WTC11 (cell line): ENCODE measurements at regions not wholly inside any gene's neighbourhood (a gene's known extent, or its start where the extent isn't known, plus 50 kb on each side); places are given as distances from the start of the nearest gene placed in this dataset.

Experiments used
- CBFB ChIP-seq: sonication (generic); formaldehyde crosslinking; IDR thresholded peaks from 2 replicates; pipeline ENCODE4 v1.8.1; 2022; ENCODE audit warnings: mild to moderate bottlenecking, low read depth, missing genetic modification reagents
- CREM ChIP-seq: sonication (generic); formaldehyde crosslinking; IDR thresholded peaks from 2 replicates; pipeline ENCODE4 v1.8.1; 2022; ENCODE audit warnings: mild to moderate bottlenecking, missing genetic modification reagents, moderate library complexity
- FOXK1 ChIP-seq: sonication (generic); formaldehyde crosslinking; IDR thresholded peaks from 2 replicates; pipeline ENCODE4 v1.8.0; 2022; ENCODE audit warnings: mild to moderate bottlenecking, moderate library complexity, missing genetic modification reagents
- NFE2L1 ChIP-seq: sonication (generic); formaldehyde crosslinking; IDR thresholded peaks from 2 replicates; pipeline ENCODE4 v1.8.1; 2023; ENCODE audit warnings: missing genetic modification reagents
- NFYB ChIP-seq: sonication (generic); formaldehyde crosslinking; conservative IDR thresholded peaks from 2 replicates; pipeline ENCODE4 v1.8.0; 2022; ENCODE audit warnings: low read depth, missing genetic modification reagents
- SP1 ChIP-seq: sonication (generic); formaldehyde crosslinking; conservative IDR thresholded peaks from 2 replicates; pipeline ENCODE4 v1.8.1; 2022; ENCODE audit warnings: missing genetic modification reagents
- ZNF317 ChIP-seq: sonication (generic); formaldehyde crosslinking; IDR thresholded peaks from 2 replicates; pipeline ENCODE4 v1.8.1; 2023; ENCODE audit warnings: low read depth, mild to moderate bottlenecking, moderate library complexity, missing genetic modification reagents, borderline replicate concordance
- TF ChIP-seq, protein P1 (sequence below): sonication (generic); formaldehyde crosslinking; IDR thresholded peaks from 2 replicates; pipeline ENCODE4 v1.8.0; 2022; ENCODE audit warnings: mild to moderate bottlenecking, missing genetic modification reagents
- TF ChIP-seq, protein P2 (sequence below): sonication (generic); formaldehyde crosslinking; IDR thresholded peaks from 2 replicates; pipeline ENCODE4 v1.8.0; 2022; ENCODE audit warnings: mild to moderate bottlenecking, missing genetic modification reagents
- TF ChIP-seq, protein P3 (sequence below): sonication (generic); formaldehyde crosslinking; IDR thresholded peaks from 2 replicates; pipeline ENCODE4 v1.8.1; 2023; ENCODE audit warnings: mild to moderate bottlenecking, moderate library complexity, missing genetic modification reagents
- TF ChIP-seq, protein P4 (sequence below): fragments of 200-600 bp; IDR thresholded peaks from 2 replicates; pipeline ENCODE4 v1.8.0; 2022; ENCODE audit warnings: antibody characterized with exemption
- TF ChIP-seq, protein P5 (sequence below): sonication (generic); formaldehyde crosslinking; IDR thresholded peaks from 2 replicates; pipeline ENCODE4 v1.8.0; 2023; ENCODE audit warnings: missing genetic modification reagents

DNA sequence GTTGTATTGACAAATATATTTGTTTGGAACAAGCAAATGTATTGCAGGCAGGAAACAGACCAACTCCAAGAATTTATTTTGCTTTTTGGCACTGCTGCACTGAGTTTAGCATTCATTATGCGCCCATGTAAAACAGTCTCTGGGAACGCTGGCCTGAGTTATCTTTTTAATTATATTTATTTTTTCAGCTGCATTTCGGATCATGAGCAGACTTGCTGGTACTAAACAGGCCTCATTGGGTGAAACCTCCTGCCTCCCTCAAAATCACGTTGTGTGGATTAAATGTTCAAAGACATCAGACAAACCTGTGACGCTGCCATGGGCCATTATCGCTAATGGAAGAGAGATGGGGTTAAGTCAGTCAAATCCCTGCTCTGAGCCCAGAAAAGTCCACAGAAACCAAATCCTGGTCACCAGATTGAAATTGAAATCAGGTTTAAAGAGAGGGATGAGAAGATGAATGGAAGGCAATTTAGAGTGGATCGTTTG is 511.1 kb upstream of the PROK2 start:
- TF ChIP-seq, protein P1, sequence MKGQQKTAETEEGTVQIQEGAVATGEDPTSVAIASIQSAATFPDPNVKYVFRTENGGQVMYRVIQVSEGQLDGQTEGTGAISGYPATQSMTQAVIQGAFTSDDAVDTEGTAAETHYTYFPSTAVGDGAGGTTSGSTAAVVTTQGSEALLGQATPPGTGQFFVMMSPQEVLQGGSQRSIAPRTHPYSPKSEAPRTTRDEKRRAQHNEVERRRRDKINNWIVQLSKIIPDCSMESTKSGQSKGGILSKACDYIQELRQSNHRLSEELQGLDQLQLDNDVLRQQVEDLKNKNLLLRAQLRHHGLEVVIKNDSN: no peak
- TF ChIP-seq ZNF317: no peak
- TF ChIP-seq, protein P2, sequence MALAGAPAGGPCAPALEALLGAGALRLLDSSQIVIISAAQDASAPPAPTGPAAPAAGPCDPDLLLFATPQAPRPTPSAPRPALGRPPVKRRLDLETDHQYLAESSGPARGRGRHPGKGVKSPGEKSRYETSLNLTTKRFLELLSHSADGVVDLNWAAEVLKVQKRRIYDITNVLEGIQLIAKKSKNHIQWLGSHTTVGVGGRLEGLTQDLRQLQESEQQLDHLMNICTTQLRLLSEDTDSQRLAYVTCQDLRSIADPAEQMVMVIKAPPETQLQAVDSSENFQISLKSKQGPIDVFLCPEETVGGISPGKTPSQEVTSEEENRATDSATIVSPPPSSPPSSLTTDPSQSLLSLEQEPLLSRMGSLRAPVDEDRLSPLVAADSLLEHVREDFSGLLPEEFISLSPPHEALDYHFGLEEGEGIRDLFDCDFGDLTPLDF (CRISPR knock-in tag): no peak
- TF ChIP-seq, protein P3, sequence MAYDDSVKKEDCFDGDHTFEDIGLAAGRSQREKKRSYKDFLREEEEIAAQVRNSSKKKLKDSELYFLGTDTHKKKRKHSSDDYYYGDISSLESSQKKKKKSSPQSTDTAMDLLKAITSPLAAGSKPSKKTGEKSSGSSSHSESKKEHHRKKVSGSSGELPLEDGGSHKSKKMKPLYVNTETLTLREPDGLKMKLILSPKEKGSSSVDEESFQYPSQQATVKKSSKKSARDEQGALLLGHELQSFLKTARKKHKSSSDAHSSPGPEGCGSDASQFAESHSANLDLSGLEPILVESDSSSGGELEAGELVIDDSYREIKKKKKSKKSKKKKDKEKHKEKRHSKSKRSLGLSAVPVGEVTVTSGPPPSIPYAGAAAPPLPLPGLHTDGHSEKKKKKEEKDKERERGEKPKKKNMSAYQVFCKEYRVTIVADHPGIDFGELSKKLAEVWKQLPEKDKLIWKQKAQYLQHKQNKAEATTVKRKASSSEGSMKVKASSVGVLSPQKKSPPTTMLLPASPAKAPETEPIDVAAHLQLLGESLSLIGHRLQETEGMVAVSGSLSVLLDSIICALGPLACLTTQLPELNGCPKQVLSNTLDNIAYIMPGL: no peak
- TF ChIP-seq, protein P4, sequence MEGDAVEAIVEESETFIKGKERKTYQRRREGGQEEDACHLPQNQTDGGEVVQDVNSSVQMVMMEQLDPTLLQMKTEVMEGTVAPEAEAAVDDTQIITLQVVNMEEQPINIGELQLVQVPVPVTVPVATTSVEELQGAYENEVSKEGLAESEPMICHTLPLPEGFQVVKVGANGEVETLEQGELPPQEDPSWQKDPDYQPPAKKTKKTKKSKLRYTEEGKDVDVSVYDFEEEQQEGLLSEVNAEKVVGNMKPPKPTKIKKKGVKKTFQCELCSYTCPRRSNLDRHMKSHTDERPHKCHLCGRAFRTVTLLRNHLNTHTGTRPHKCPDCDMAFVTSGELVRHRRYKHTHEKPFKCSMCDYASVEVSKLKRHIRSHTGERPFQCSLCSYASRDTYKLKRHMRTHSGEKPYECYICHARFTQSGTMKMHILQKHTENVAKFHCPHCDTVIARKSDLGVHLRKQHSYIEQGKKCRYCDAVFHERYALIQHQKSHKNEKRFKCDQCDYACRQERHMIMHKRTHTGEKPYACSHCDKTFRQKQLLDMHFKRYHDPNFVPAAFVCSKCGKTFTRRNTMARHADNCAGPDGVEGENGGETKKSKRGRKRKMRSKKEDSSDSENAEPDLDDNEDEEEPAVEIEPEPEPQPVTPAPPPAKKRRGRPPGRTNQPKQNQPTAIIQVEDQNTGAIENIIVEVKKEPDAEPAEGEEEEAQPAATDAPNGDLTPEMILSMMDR: no peak
- TF ChIP-seq, protein P5, sequence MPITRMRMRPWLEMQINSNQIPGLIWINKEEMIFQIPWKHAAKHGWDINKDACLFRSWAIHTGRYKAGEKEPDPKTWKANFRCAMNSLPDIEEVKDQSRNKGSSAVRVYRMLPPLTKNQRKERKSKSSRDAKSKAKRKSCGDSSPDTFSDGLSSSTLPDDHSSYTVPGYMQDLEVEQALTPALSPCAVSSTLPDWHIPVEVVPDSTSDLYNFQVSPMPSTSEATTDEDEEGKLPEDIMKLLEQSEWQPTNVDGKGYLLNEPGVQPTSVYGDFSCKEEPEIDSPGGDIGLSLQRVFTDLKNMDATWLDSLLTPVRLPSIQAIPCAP (CRISPR knock-in tag): no peak
- no peak for TF ChIP-seq NFYB
- no peak for TF ChIP-seq CBFB (CRISPR knock-in tag)
- no peak for TF ChIP-seq SP1
- TF ChIP-seq NFE2L1 (CRISPR knock-in tag): no peak
- TF ChIP-seq FOXK1 (CRISPR knock-in tag): no peak
- no peak for TF ChIP-seq CREM (CRISPR knock-in tag)
